ENCODE measurements at regions not wholly inside any gene's neighbourhood (a gene's known extent, or its start where the extent isn't known, plus 50 kb on each side); places are given as distances from the start of the nearest gene placed in this dataset.
"Not testable (repeated sequence)": the region's sequence is repeated elsewhere in the genome, so short reads cannot be mapped to it uniquely, and the experiment has no call there.

- TF ChIP-seq CTCF (IDR thresholded peaks at IDR 0.05) = no peak
- no peak overlapping the region for H3K4me3 ChIP-seq
- DNase-seq (ENCODE audit: low spot score) = no peak
- no peak overlapping the region for H3K27ac ChIP-seq
Observed at GRCh38 chr2:48194641-48195040, 119.8 kb upstream of the FOXN2 start.

- no peak for DNase-seq (ENCODE audit: low spot score)
- TF ChIP-seq CTCF (IDR thresholded peaks at IDR 0.05) = no peak
- no peak overlapping the region for H3K27ac ChIP-seq
- no peak overlapping the region for H3K4me3 ChIP-seq
Observed at GRCh38 chr2:48195169-48195568, 119.3 kb upstream of the FOXN2 start.

GRCh38 chr2:48197618-48198017, 116.9 kb upstream of the FOXN2 start:
- Histone ChIP-seq H3K4me3 (no peak overlapping the region), H3K27ac (no peak overlapping the region)
- no peak for DNase-seq (ENCODE audit: low spot score)
- TF ChIP-seq CTCF (IDR thresholded peaks at IDR 0.05) = no peak

- Histone ChIP-seq H3K27ac (no peak overlapping the region), H3K4me3 (no peak overlapping the region)
- DNase-seq (ENCODE audit: low spot score) = no peak
- no peak for TF ChIP-seq CTCF (IDR thresholded peaks at IDR 0.05)
Observed at GRCh38 chr2:48198371-48198770, 116.1 kb upstream of the FOXN2 start.

- Histone ChIP-seq H3K27ac (no peak overlapping the region), H3K4me3 (no peak overlapping the region)
- no peak for DNase-seq (ENCODE audit: low spot score)
- TF ChIP-seq CTCF (IDR thresholded peaks at IDR 0.05) = no peak
Observed at GRCh38 chr2:48199070-48199469, 115.4 kb upstream of the FOXN2 start.

GRCh38 chr2:48200620-48201293, 113.7 kb upstream of the FOXN2 start:
- no peak for TF ChIP-seq CTCF (IDR thresholded peaks at IDR 0.05)
- Histone ChIP-seq H3K27ac (no peak overlapping the region), H3K4me3 (no peak overlapping the region)
- no peak for DNase-seq (ENCODE audit: low spot score)

- DNase-seq (ENCODE audit: low spot score); H3K4me3 ChIP-seq; H3K27ac ChIP-seq: not testable (repeated sequence)
Observed at GRCh38 chr2:48201435-48201834, 113.0 kb upstream of the FOXN2 start.

Data from coronary artery (tissue), 2 donors.